MCF 10A (cell line): ENCODE measurements at regions not wholly inside any gene's neighbourhood (a gene's known extent, or its start where the extent isn't known, plus 50 kb on each side); places are given as distances from the start of the nearest gene placed in this dataset.

Experiments
- BruUV-seq: library from RNA; stranded (reverse); fragments of 400-500 nt; replicated peaks from 2 replicates; lab custom pipeline; 2021; lab: Mats Ljungman, UMichigan
- CTCF ChIA-PET: fragments of 300-600 bp; sonication (Branson Sonifier 250); formaldehyde crosslinking; extraction: SDS; loops from one replicate; lab custom pipeline; 2021; ENCODE audit warnings: antibody characterized with exemption, inconsistent platforms; lab: Yijun Ruan, JAX
- POLR2A ChIA-PET: fragments of 300-600, 350-650 bp; sonication (Branson Sonifier 250); formaldehyde crosslinking; extraction: SDS; loops from one replicate; lab custom pipeline; 2020; ENCODE audit warnings: antibody characterized with exemption, inconsistent platforms; lab: Yijun Ruan, JAX
- DNase-seq: peaks from one replicate; pipeline ENCODE4 v3.0.0-alpha.2; 2018; ENCODE audit not compliant: unreplicated experiment
- H3K27ac Mint-ChIP-seq: one replicate; pipeline ENCODE4 v1.8.0; 2022; ENCODE audit warnings: mild to moderate bottlenecking, low read depth, mixed read lengths; ENCODE audit not compliant: unreplicated experiment
- H3K27me3 Mint-ChIP-seq: one replicate; pipeline ENCODE4 v1.8.0; 2022; ENCODE audit warnings: mixed read lengths; ENCODE audit not compliant: insufficient read depth, unreplicated experiment
- H3K36me3 Mint-ChIP-seq: one replicate; pipeline ENCODE4 v1.8.0; 2022; ENCODE audit warnings: mild to moderate bottlenecking, moderate library complexity, mixed read lengths; ENCODE audit not compliant: insufficient read depth, unreplicated experiment
- H3K4me1 Mint-ChIP-seq: one replicate; pipeline ENCODE4 v1.8.0; 2022; ENCODE audit warnings: mixed read lengths; ENCODE audit not compliant: insufficient read depth, unreplicated experiment
- H3K4me3 Mint-ChIP-seq: one replicate; pipeline ENCODE4 v1.8.0; 2022; ENCODE audit warnings: mild to moderate bottlenecking, moderate library complexity, mixed read lengths; ENCODE audit not compliant: unreplicated experiment
- H3K9me3 Mint-ChIP-seq: one replicate; pipeline ENCODE4 v1.8.0; 2022; ENCODE audit warnings: mixed read lengths; ENCODE audit not compliant: unreplicated experiment
- CTCF ChIP-seq: fragments of 200-600 bp; IDR thresholded peaks from one replicate; pipeline ENCODE4 v1.8.0; 2022; ENCODE audit warnings: antibody characterized with exemption, mild to moderate bottlenecking; ENCODE audit not compliant: unreplicated experiment
- intact Hi-C: fragments of 100-400 bp; cut with micrococcal nuclease; formaldehyde crosslinking; loops from 2 replicates; pipeline ENCODE4 v1.14.1; 2022

GRCh38 chr4:184950117-184950830, 68.0 kb upstream of the HELT start:
- ChIA-PET POLR2A (interaction anchor here (0.6 kb wide), 1 partner anchor 18 kb away, joined by 3 read pairs; no protein-coding TSS in a partner anchor), CTCF (no interaction called here)
- BruUV-seq = no TSS peak
- intact Hi-C loops = no loop called here
- Mint-ChIP-seq H3K4me1 (no peaks in the 10 kb centered on the region), H3K36me3 (no peaks in the 10 kb centered on the region), H3K9me3 (no peaks in the 10 kb centered on the region), H3K27ac (no peak overlapping the region), H3K4me3 (no peak overlapping the region), H3K27me3 (peaks cover 48% of the 10 kb centered on the region)
- no peak for DNase-seq
- no peak for TF ChIP-seq CTCF

- intact Hi-C loops = no loop called here
- POLR2A ChIA-PET = no interaction called here
Observed at GRCh38 chr4:184950926-184951325, 67.4 kb upstream of the HELT start.

GRCh38 chr4:184951668-184952160, 66.6 kb upstream of the HELT start:
- intact Hi-C loops = no loop called here
- BruUV-seq = no TSS peak
- H3K9me3 Mint-ChIP-seq = no peaks in the 10 kb centered on the region
- H3K36me3 Mint-ChIP-seq = no peaks in the 10 kb centered on the region
- peaks cover 40% of the 10 kb centered on the region for H3K27me3 Mint-ChIP-seq
- DNase-seq = no peak
- ChIA-PET CTCF (no interaction called here), POLR2A (no interaction called here)
- H3K4me3 Mint-ChIP-seq = no peak overlapping the region
- H3K4me1 Mint-ChIP-seq = no peaks in the 10 kb centered on the region
- no peak overlapping the region for H3K27ac Mint-ChIP-seq
- no peak for TF ChIP-seq CTCF

More at GRCh38 chr4:184950926-184951325, 67.4 kb upstream of the HELT start:
- no peak for DNase-seq
- Mint-ChIP-seq H3K27me3 (peaks cover 47% of the 10 kb centered on the region), H3K36me3 (no peaks in the 10 kb centered on the region), H3K4me1 (no peaks in the 10 kb centered on the region), H3K4me3 (no peak overlapping the region), H3K27ac (no peak overlapping the region), H3K9me3 (no peaks in the 10 kb centered on the region)
- no TSS peak for BruUV-seq
- CTCF ChIA-PET = no interaction called here
- TF ChIP-seq CTCF = no peak

- ChIA-PET POLR2A (interaction anchor here (0.6 kb wide), 1 partner anchor 233 kb away, joined by 3 read pairs; no protein-coding TSS in a partner anchor), CTCF (interaction anchor here (0.7 kb wide), 1 partner anchor 75 kb away, joined by 5 read pairs; no protein-coding TSS in a partner anchor)
- BruUV-seq = no TSS peak
- Mint-ChIP-seq H3K9me3 (no peaks in the 10 kb centered on the region), H3K4me1 (no peaks in the 10 kb centered on the region), H3K4me3 (no peak overlapping the region), H3K36me3 (no peaks in the 10 kb centered on the region), H3K27me3 (peaks cover 31% of the 10 kb centered on the region), H3K27ac (no peak overlapping the region)
- intact Hi-C loops = no loop called here
- DNase-seq = no peak
- TF ChIP-seq CTCF = no peak
Observed at GRCh38 chr4:184952522-184952921, 65.8 kb upstream of the HELT start.
